Suprapubic skin (tissue), 4 donors: ENCODE measurements at regions not wholly inside any gene's neighbourhood (a gene's known extent, or its start where the extent isn't known, plus 50 kb on each side); places are given as distances from the start of the nearest gene placed in this dataset.

Experiments used
- EP300 ChIP-seq: sonication (generic); formaldehyde crosslinking; IDR thresholded peaks from one replicate; pipeline ENCODE4 v1.6.1; 2017; ENCODE audit warnings: antibody characterized with exemption
- POLR2AphosphoS5 ChIP-seq, 3 donors: sonication (generic); formaldehyde crosslinking; IDR thresholded peaks; one replicate each; pipeline ENCODE4 v1.6.1; 2017; ENCODE audit warnings: antibody characterized with exemption in 3 of 3
- TF ChIP-seq, protein P1 (sequence below), 2 donors: fragments of 200-600 bp in 1 of 2; fragments of 450-650 bp in 1 of 2; sonication (generic) in 1 of 2; IDR thresholded peaks; one replicate each; pipeline ENCODE4 v1.5.1; 2016 to 2019; ENCODE audit warnings: antibody characterized with exemption in 2 of 2, mild to moderate bottlenecking in 1 of 2, moderate library complexity in 1 of 2

GRCh38 chr3:152586974-152587373 is 248.0 kb upstream of the P2RY1 start:
- TF ChIP-seq, protein P1, sequence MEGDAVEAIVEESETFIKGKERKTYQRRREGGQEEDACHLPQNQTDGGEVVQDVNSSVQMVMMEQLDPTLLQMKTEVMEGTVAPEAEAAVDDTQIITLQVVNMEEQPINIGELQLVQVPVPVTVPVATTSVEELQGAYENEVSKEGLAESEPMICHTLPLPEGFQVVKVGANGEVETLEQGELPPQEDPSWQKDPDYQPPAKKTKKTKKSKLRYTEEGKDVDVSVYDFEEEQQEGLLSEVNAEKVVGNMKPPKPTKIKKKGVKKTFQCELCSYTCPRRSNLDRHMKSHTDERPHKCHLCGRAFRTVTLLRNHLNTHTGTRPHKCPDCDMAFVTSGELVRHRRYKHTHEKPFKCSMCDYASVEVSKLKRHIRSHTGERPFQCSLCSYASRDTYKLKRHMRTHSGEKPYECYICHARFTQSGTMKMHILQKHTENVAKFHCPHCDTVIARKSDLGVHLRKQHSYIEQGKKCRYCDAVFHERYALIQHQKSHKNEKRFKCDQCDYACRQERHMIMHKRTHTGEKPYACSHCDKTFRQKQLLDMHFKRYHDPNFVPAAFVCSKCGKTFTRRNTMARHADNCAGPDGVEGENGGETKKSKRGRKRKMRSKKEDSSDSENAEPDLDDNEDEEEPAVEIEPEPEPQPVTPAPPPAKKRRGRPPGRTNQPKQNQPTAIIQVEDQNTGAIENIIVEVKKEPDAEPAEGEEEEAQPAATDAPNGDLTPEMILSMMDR (IDR thresholded peaks at IDR 0.05): no peak
- TF ChIP-seq POLR2AphosphoS5 (IDR thresholded peaks at IDR 0.05) (no peak), EP300 (no peak)
